ENCODE measurements at regions not wholly inside any gene's neighbourhood (a gene's known extent, or its start where the extent isn't known, plus 50 kb on each side); places are given as distances from the start of the nearest gene placed in this dataset.

DNA sequence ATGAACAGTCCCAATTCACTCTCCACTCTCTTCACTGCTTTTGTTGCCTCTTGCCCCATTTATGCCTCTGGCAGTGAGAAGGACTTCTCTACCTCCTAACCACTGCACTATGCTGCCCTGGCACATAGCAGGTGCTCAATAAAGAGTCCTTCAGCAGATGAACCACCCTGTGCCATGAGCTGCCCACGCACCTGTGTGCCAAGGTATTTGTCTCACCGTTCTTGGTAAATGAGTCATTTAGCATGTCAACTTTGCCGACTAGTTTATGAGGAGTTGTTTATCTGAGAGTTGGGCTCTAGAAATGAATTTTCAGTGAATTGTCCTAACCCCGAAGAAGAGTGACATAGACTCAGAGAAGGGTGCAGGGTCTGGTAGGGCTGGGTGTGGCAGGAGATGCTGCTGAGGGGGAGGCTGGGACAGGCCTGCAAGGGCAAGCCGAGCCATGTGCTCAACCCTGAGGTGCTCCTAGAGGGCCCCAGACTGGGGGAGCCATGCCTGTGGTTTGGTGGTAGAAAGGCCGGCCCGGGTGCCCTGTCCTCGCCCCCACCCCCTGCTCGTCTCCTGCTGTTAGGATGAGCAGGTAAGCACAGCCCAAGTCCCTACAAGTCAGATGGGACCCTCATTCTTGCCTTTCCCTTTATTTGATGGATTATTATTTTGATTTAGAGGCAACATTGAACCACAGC is 654.5 kb downstream of the MATN1 start:
- no peak overlapping the region for H3K9ac ChIP-seq (ENCODE audit: low read length)
- H3K27ac ChIP-seq (ENCODE audit: low read length), result no peak overlapping the region
- H3K9me3 ChIP-seq (ENCODE audit: low read length), result no peaks in the 10 kb centered on the region
- H3K36me3 ChIP-seq (ENCODE audit: insufficient read depth, low read length), result no peaks in the 10 kb centered on the region
- TF ChIP-seq, protein P1, sequence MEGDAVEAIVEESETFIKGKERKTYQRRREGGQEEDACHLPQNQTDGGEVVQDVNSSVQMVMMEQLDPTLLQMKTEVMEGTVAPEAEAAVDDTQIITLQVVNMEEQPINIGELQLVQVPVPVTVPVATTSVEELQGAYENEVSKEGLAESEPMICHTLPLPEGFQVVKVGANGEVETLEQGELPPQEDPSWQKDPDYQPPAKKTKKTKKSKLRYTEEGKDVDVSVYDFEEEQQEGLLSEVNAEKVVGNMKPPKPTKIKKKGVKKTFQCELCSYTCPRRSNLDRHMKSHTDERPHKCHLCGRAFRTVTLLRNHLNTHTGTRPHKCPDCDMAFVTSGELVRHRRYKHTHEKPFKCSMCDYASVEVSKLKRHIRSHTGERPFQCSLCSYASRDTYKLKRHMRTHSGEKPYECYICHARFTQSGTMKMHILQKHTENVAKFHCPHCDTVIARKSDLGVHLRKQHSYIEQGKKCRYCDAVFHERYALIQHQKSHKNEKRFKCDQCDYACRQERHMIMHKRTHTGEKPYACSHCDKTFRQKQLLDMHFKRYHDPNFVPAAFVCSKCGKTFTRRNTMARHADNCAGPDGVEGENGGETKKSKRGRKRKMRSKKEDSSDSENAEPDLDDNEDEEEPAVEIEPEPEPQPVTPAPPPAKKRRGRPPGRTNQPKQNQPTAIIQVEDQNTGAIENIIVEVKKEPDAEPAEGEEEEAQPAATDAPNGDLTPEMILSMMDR (IDR thresholded peaks at IDR 0.05; ENCODE audit: poor library complexity, severe bottlenecking), result no peak
- TF ChIP-seq, protein P2, sequence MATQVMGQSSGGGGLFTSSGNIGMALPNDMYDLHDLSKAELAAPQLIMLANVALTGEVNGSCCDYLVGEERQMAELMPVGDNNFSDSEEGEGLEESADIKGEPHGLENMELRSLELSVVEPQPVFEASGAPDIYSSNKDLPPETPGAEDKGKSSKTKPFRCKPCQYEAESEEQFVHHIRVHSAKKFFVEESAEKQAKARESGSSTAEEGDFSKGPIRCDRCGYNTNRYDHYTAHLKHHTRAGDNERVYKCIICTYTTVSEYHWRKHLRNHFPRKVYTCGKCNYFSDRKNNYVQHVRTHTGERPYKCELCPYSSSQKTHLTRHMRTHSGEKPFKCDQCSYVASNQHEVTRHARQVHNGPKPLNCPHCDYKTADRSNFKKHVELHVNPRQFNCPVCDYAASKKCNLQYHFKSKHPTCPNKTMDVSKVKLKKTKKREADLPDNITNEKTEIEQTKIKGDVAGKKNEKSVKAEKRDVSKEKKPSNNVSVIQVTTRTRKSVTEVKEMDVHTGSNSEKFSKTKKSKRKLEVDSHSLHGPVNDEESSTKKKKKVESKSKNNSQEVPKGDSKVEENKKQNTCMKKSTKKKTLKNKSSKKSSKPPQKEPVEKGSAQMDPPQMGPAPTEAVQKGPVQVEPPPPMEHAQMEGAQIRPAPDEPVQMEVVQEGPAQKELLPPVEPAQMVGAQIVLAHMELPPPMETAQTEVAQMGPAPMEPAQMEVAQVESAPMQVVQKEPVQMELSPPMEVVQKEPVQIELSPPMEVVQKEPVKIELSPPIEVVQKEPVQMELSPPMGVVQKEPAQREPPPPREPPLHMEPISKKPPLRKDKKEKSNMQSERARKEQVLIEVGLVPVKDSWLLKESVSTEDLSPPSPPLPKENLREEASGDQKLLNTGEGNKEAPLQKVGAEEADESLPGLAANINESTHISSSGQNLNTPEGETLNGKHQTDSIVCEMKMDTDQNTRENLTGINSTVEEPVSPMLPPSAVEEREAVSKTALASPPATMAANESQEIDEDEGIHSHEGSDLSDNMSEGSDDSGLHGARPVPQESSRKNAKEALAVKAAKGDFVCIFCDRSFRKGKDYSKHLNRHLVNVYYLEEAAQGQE (IDR thresholded peaks at IDR 0.05; ENCODE audit: borderline replicate concordance), result no peak
- TF ChIP-seq TAF1 (IDR thresholded peaks at IDR 0.05; ENCODE audit: low read depth), result no peak
- no peak for TF ChIP-seq EZH2 (IDR thresholded peaks at IDR 0.05; ENCODE audit: borderline replicate concordance, insufficient read depth, low read length, poor library complexity, severe bottlenecking)
- TF ChIP-seq RAD21 (conservative IDR thresholded peaks at IDR 0.05), result no peak
- TF ChIP-seq EP300 (conservative IDR thresholded peaks at IDR 0.05; ENCODE audit: poor library complexity, severe bottlenecking), result no peak
- no peak for TF ChIP-seq MXI1 (conservative IDR thresholded peaks at IDR 0.05; ENCODE audit: poor library complexity, severe bottlenecking)
- TF ChIP-seq SMC3 (conservative IDR thresholded peaks at IDR 0.05; ENCODE audit: poor library complexity), result no peak
- TF ChIP-seq POLR2AphosphoS5 (IDR thresholded peaks at IDR 0.05), result no peak
- no peaks in the 10 kb centered on the region for H3K9me2 ChIP-seq (ENCODE audit: insufficient read depth, low read length)
- H3K79me2 ChIP-seq (replicated peaks; ENCODE audit: insufficient read depth, low read length), result no peaks in the 10 kb centered on the region
- no peak overlapping the region for H2AFZ ChIP-seq (ENCODE audit: low read depth, low read length)
- H3F3A ChIP-seq (ENCODE audit: insufficient read depth, low read length, poor library complexity, severe bottlenecking), result no peaks in the 10 kb centered on the region
- H3K4me2 ChIP-seq (ENCODE audit: low read length), result no peak overlapping the region
- no peaks in the 10 kb centered on the region for H3K27me3 ChIP-seq (ENCODE audit: insufficient read depth, low read depth, low read length)
- no peaks in the 10 kb centered on the region for H4K20me1 ChIP-seq (ENCODE audit: insufficient read depth)
- no peak overlapping the region for H3K4me3 ChIP-seq (ENCODE audit: low read length)

DNA sequence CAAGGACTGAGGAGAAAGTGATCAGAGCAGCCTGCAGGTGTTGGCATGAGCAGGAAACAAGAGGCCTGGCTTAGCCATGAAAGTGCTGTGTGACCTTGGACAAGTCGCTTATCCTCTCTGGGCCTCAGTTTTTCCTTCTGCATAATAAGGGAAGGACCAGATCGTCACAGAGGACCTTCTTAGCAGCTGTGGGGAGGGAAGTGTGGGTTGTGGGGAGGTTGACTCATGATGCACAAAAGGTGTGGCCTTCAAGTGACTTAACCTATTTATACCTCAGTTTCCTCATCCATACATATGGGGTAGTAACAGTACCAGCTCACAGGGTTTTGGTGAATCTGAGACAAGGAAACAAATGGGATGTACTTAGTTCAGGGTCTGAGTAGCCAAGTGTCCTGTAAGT is 658.8 kb downstream of the MATN1 start:
- no peaks in the 10 kb centered on the region for H3K27me3 ChIP-seq (ENCODE audit: insufficient read depth, low read depth, low read length)
- no peak overlapping the region for H3K9ac ChIP-seq (ENCODE audit: low read length)
- no peaks in the 10 kb centered on the region for H4K20me1 ChIP-seq (ENCODE audit: insufficient read depth)
- H3K79me2 ChIP-seq (replicated peaks; ENCODE audit: insufficient read depth, low read length), result no peaks in the 10 kb centered on the region
- no peaks in the 10 kb centered on the region for H3K36me3 ChIP-seq (ENCODE audit: insufficient read depth, low read length)
- H2AFZ ChIP-seq (ENCODE audit: low read depth, low read length), result no peak overlapping the region
- TF ChIP-seq, protein P1 (IDR thresholded peaks at IDR 0.05; ENCODE audit: poor library complexity, severe bottlenecking), result no peak
- TF ChIP-seq, protein P2 (IDR thresholded peaks at IDR 0.05; ENCODE audit: borderline replicate concordance), result no peak
- TF ChIP-seq EP300 (conservative IDR thresholded peaks at IDR 0.05; ENCODE audit: poor library complexity, severe bottlenecking), result no peak
- TF ChIP-seq SMC3 (conservative IDR thresholded peaks at IDR 0.05; ENCODE audit: poor library complexity), result no peak
- TF ChIP-seq MXI1 (conservative IDR thresholded peaks at IDR 0.05; ENCODE audit: poor library complexity, severe bottlenecking), result no peak
- H3K27ac ChIP-seq (ENCODE audit: low read length), result no peak overlapping the region
- H3K9me2 ChIP-seq (ENCODE audit: insufficient read depth, low read length), result no peaks in the 10 kb centered on the region
- no peak overlapping the region for H3K4me3 ChIP-seq (ENCODE audit: low read length)
- no peaks in the 10 kb centered on the region for H3K9me3 ChIP-seq (ENCODE audit: low read length)
- no peaks in the 10 kb centered on the region for H3F3A ChIP-seq (ENCODE audit: insufficient read depth, low read length, poor library complexity, severe bottlenecking)
- H3K4me2 ChIP-seq (ENCODE audit: low read length), result no peak overlapping the region

Data from neural cell (in vitro differentiated cells).